Ishikawa (cell line): ENCODE measurements at regions not wholly inside any gene's neighbourhood (a gene's known extent, or its start where the extent isn't known, plus 50 kb on each side); places are given as distances from the start of the nearest gene placed in this dataset.

Source experiments
- CEBPB ChIP-seq: IDR thresholded peaks from 2 replicates; pipeline ENCODE4 v1.6.1; 2012
- CREB1 ChIP-seq: IDR thresholded peaks from 2 replicates; pipeline ENCODE4 v1.6.1; 2012; ENCODE audit warnings: low read depth
- EGR1 ChIP-seq: IDR thresholded peaks from 2 replicates; pipeline ENCODE4 v1.6.1; 2012
- EP300 ChIP-seq: IDR thresholded peaks from 2 replicates; pipeline ENCODE4 v1.6.1; 2012; ENCODE audit warnings: borderline replicate concordance
- FOXM1 ChIP-seq: IDR thresholded peaks from 2 replicates; pipeline ENCODE4 v1.6.1; 2012; ENCODE audit warnings: low read depth, borderline replicate concordance
- NFIC ChIP-seq: IDR thresholded peaks from 2 replicates; pipeline ENCODE4 v1.6.1; 2012
- RAD21 ChIP-seq: IDR thresholded peaks from 2 replicates; pipeline ENCODE4 v1.6.1; 2012; ENCODE audit warnings: low read depth
- TAF1 ChIP-seq: IDR thresholded peaks from 2 replicates; pipeline ENCODE4 v1.6.1; 2012; ENCODE audit warnings: low read depth, mild to moderate bottlenecking
- TCF12 ChIP-seq: IDR thresholded peaks from 2 replicates; pipeline ENCODE4 v1.6.1; 2012; ENCODE audit warnings: low read depth
- TEAD4 ChIP-seq: IDR thresholded peaks from 2 replicates; pipeline ENCODE4 v1.6.1; 2012
- YY1 ChIP-seq: IDR thresholded peaks from 2 replicates; pipeline ENCODE4 v1.6.1; 2012; ENCODE audit warnings: low read depth
- ZBTB7A ChIP-seq: IDR thresholded peaks from 2 replicates; pipeline ENCODE4 v1.6.1; 2012; ENCODE audit warnings: low read depth
- TF ChIP-seq, protein P1 (sequence below): IDR thresholded peaks from 2 replicates; pipeline ENCODE4 v1.6.1; 2012
- TF ChIP-seq, protein P2 (sequence below): IDR thresholded peaks from 2 replicates; pipeline ENCODE4 v1.6.1; 2012; ENCODE audit warnings: low read depth, mild to moderate bottlenecking
- TF ChIP-seq, protein P3 (sequence below): IDR thresholded peaks from 2 replicates; pipeline ENCODE4 v1.6.1; 2012

DNA sequence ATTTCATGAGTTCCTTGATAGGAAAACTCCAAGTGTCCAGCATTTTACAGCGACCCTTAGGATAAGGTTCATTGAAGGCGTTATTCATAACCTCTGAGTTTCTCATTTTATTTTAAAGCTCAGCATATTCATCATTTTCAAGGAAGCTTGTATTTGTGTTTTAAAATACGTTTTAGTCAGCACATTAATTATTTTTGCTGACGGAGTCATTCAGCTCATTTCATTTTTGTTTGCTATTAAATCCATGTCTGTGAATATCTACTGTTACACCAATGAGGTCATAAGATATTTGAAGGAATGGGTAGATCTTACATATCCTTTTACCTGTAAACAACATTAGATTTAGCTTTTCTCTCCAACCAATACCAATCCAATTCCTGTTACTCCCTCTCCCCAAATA lies 1766.3 kb upstream of the PCDH10 start:
- TF ChIP-seq CEBPB (no peak), CREB1 (no peak), ZBTB7A (no peak), NFIC (no peak), EGR1 (no peak)
- TF ChIP-seq, protein P1, sequence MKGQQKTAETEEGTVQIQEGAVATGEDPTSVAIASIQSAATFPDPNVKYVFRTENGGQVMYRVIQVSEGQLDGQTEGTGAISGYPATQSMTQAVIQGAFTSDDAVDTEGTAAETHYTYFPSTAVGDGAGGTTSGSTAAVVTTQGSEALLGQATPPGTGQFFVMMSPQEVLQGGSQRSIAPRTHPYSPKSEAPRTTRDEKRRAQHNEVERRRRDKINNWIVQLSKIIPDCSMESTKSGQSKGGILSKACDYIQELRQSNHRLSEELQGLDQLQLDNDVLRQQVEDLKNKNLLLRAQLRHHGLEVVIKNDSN, result no peak
- TF ChIP-seq, protein P2, sequence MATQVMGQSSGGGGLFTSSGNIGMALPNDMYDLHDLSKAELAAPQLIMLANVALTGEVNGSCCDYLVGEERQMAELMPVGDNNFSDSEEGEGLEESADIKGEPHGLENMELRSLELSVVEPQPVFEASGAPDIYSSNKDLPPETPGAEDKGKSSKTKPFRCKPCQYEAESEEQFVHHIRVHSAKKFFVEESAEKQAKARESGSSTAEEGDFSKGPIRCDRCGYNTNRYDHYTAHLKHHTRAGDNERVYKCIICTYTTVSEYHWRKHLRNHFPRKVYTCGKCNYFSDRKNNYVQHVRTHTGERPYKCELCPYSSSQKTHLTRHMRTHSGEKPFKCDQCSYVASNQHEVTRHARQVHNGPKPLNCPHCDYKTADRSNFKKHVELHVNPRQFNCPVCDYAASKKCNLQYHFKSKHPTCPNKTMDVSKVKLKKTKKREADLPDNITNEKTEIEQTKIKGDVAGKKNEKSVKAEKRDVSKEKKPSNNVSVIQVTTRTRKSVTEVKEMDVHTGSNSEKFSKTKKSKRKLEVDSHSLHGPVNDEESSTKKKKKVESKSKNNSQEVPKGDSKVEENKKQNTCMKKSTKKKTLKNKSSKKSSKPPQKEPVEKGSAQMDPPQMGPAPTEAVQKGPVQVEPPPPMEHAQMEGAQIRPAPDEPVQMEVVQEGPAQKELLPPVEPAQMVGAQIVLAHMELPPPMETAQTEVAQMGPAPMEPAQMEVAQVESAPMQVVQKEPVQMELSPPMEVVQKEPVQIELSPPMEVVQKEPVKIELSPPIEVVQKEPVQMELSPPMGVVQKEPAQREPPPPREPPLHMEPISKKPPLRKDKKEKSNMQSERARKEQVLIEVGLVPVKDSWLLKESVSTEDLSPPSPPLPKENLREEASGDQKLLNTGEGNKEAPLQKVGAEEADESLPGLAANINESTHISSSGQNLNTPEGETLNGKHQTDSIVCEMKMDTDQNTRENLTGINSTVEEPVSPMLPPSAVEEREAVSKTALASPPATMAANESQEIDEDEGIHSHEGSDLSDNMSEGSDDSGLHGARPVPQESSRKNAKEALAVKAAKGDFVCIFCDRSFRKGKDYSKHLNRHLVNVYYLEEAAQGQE, result no peak

DNA sequence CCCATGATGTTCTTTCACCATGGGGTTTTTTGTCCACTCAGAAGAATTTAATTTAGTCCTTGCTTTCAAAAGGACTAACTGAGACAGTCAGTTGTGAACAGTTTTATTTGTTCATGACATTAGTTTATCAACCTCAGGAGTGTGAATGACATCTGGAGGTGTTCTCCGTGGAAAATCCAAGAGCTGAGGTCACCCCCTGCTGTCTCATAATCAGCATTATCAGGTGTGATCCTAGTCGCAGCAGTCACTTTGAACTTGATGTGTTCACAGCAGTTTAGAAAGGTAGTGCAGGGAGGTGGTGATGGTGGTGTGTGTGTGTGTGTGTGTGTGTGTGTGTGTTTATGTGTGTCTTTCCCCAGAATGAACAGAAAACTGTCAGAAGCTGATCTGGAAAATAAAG lies 1760.8 kb upstream of the PCDH10 start:
- TF ChIP-seq YY1 (no peak), TCF12 (no peak), CREB1 (no peak), RAD21 (no peak), CEBPB (no peak), NFIC (no peak), ZBTB7A (no peak), TEAD4 (no peak), EP300 (no peak), TAF1 (no peak), FOXM1 (no peak), EGR1 (no peak)
- TF ChIP-seq, protein P2, result no peak
- TF ChIP-seq, protein P1, result no peak
- TF ChIP-seq, protein P3, sequence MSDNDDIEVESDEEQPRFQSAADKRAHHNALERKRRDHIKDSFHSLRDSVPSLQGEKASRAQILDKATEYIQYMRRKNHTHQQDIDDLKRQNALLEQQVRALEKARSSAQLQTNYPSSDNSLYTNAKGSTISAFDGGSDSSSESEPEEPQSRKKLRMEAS, result no peak

DNA sequence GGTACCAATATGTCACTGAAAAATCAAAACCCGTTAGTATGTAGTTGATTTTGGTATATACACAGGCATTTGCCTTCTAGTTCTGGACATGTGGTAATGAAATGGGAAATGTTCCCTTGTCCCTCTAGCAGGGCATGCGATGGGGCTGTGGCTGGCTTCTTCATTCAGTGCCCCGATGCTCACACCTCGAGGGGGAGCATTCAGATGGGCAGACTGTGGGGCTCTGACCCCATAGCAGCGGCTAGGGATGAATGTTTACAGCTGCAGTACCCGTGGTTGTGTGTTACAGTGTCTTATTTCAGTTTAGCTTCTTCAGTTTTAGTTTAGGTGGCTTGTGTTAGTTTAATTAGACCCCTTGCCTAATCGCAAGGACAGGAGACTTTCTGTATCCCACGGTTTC lies 1741.0 kb upstream of the PCDH10 start:
- TF ChIP-seq, protein P3, result no peak
- TF ChIP-seq RAD21 (no peak), CEBPB (no peak), EGR1 (no peak), YY1 (no peak), CREB1 (no peak), TCF12 (no peak), TAF1 (no peak), ZBTB7A (no peak), NFIC (no peak)
- TF ChIP-seq, protein P1, result no peak

DNA sequence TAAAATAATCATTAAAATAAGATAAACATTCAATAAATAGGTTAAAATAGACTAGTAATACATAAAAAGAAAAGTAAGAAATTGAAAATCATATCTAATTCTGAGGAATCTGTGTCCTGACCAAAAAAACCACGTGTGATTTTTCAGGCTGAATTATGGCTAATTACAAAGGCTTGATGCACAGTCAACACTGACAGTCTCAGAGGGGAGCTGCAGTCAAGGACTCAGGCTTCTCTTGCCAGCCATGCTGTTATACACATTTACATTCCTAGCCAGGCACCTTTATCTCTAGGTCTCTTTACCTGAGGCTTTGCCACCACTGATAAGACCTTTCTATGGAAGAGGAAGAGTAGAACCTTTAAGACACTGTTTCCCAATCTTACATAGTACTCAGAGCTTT lies 1737.7 kb upstream of the PCDH10 start:
- TF ChIP-seq RAD21, result no peak
- TF ChIP-seq NFIC, result no peak
- TF ChIP-seq TEAD4, result no peak
- no peak for TF ChIP-seq YY1
- TF ChIP-seq CREB1, result no peak
- TF ChIP-seq, protein P2, result no peak
- TF ChIP-seq, protein P1, result no peak
- TF ChIP-seq TAF1, result no peak
- no peak for TF ChIP-seq EGR1
- TF ChIP-seq EP300, result no peak
- no peak for TF ChIP-seq TCF12
- no peak for TF ChIP-seq CEBPB
